Kidney (tissue), 13 donors: ENCODE measurements at regions not wholly inside any gene's neighbourhood (a gene's known extent, or its start where the extent isn't known, plus 50 kb on each side); places are given as distances from the start of the nearest gene placed in this dataset.

Source experiments
- DNase-seq, 5 donors: peaks; one replicate each; pipeline ENCODE4 v3.0.0-alpha.2; 2013 to 2020
- FAIRE-seq: peaks from 2 replicates; lab custom pipeline; 2012; peaks lifted over from hg19 to GRCh38; lab: Jason Lieb, UNC
- H3K27ac ChIP-seq, 2 donors: one replicate each; pipeline ENCODE4 v1.7.0; 2013; ENCODE audit warnings: low read depth in 2 of 2, low read length in 2 of 2, inconsistent platforms in 1 of 2
- H3K27me3 ChIP-seq: one replicate; pipeline ENCODE4 v1.7.1; 2013; ENCODE audit warnings: low read length, inconsistent platforms; ENCODE audit not compliant: control insufficient read depth, insufficient read depth
- H3K36me3 ChIP-seq, 3 donors: one replicate each; pipeline versions ENCODE4 v1.7.0 to v1.7.1; 2013; ENCODE audit warnings: low read length in 3 of 3, control low read depth in 1 of 3, inconsistent platforms in 1 of 3; ENCODE audit not compliant: insufficient read depth in 3 of 3, control insufficient read depth in 2 of 3
- H3K4me1 ChIP-seq, 3 donors: one replicate each; pipeline versions ENCODE4 v1.7.0 to v1.7.1; 2013; ENCODE audit warnings: low read length in 3 of 3, inconsistent platforms in 1 of 3, low read depth in 1 of 3; ENCODE audit not compliant: control insufficient read depth in 2 of 3, insufficient read depth in 2 of 3
- H3K4me3 ChIP-seq, 3 donors: one replicate each; pipeline versions ENCODE4 v1.7.0 to v1.8.1; 2013; ENCODE audit warnings: low read length in 3 of 3, control low read depth in 1 of 3, inconsistent platforms in 1 of 3
- H3K9ac ChIP-seq, 3 donors: one replicate each; pipeline versions ENCODE4 v1.7.0 to v1.7.1; 2013; ENCODE audit warnings: low read length in 3 of 3, control low read depth in 1 of 3, inconsistent platforms in 1 of 3
- H3K9me3 ChIP-seq, 3 donors: one replicate each; pipeline versions ENCODE4 v1.7.0 to v1.7.1; 2013; ENCODE audit warnings: low read length in 3 of 3, control low read depth in 1 of 3, inconsistent platforms in 1 of 3; ENCODE audit not compliant: control insufficient read depth in 2 of 3, insufficient read depth in 1 of 3
- CTCF ChIP-seq: IDR thresholded peaks from 3 replicates; pipeline ENCODE4 v1.5.1; 2012; ENCODE audit warnings: mild to moderate bottlenecking, moderate library complexity, borderline replicate concordance; ENCODE audit not compliant: insufficient read depth; ENCODE audit errors: extremely low read depth
- intact Hi-C: fragments of 100-400 bp; cut with DNase I; formaldehyde crosslinking; loops from one replicate; pipeline ENCODE4 v1.11.1; 2022
- donor health status: control.
- donor health status: control.
- donor health status: control.
- donor health status: control.
- donor health status: control.
- donor health status: DM: yes; HTN: yes; CAD: no.
- donor health status: Normal renal cell carcinoma (clear cell type).

GRCh38 chr11:19604679-19605375, 107.8 kb upstream of the NAV2 start:
- H3K4me1 ChIP-seq, result peaks cover 0 to 9% (median 0%) of the 10 kb centered on the region in 3 donors
- peaks cover 0 to 2% (median 0%) of the 10 kb centered on the region in 3 donors for H3K9me3 ChIP-seq
- intact Hi-C loops, result no loop called here
- no peaks in the 10 kb centered on the region for H3K36me3 ChIP-seq
- no peak overlapping the region for H3K27ac ChIP-seq
- H3K9ac ChIP-seq, result no peak overlapping the region
- DNase-seq (no peak), FAIRE-seq (no peak)
- H3K4me3 ChIP-seq, result no peak overlapping the region
- TF ChIP-seq CTCF, result no peak
- no peaks in the 10 kb centered on the region for H3K27me3 ChIP-seq

GRCh38 chr11:19603771-19604170, 108.9 kb upstream of the NAV2 start:
- Histone ChIP-seq H3K36me3 (no peaks in the 10 kb centered on the region), H3K27me3 (no peaks in the 10 kb centered on the region), H3K4me3 (no peak overlapping the region), H3K4me1 (peaks cover 0 to 9% (median 0%) of the 10 kb centered on the region in 3 donors), H3K9me3 (peaks cover 0 to 2% (median 0%) of the 10 kb centered on the region in 3 donors), H3K9ac (no peak overlapping the region), H3K27ac (no peak overlapping the region)
- DNase-seq (no peak), FAIRE-seq (no peak)
- intact Hi-C loops, result no loop called here
- no peak for TF ChIP-seq CTCF

- H3K4me3 ChIP-seq, result no peak overlapping the region
- no peak overlapping the region for H3K27ac ChIP-seq
- no peak for FAIRE-seq
- H3K4me1 ChIP-seq, result peaks cover 0 to 9% (median 0%) of the 10 kb centered on the region in 3 donors
- peaks cover 0 to 2% (median 0%) of the 10 kb centered on the region in 3 donors for H3K9me3 ChIP-seq
- DNase-seq, result no peak
- H3K36me3 ChIP-seq, result no peaks in the 10 kb centered on the region
- TF ChIP-seq CTCF, result no peak
- intact Hi-C loops, result no loop called here
- no peak overlapping the region for H3K9ac ChIP-seq
- H3K27me3 ChIP-seq, result no peaks in the 10 kb centered on the region
Observed at GRCh38 chr11:19602891-19603290, 109.7 kb upstream of the NAV2 start.
